ENCODE measurements at regions not wholly inside any gene's neighbourhood (a gene's known extent, or its start where the extent isn't known, plus 50 kb on each side); places are given as distances from the start of the nearest gene placed in this dataset.

DNA sequence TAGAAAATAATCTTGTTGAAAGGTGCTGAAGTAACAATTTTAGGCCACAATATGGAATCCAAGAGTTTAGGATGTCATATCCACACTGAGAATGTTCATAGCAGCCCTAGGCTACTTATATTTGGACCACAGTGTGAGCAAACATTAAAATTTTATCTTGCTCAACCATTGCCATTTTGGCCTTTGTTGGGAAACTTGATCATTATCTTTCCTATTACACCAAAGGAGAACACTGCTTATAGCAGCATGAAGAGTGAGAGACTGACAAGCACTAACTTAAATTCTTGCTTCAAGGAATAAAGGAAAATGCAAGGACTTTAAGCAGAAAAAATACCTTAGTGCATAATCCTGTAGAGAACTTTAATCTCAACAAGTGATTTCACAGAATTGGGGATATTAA is 86.3 kb upstream of the LRRTM4 start:
- DNase-seq (ENCODE audit: low spot score) = no peak

DNA sequence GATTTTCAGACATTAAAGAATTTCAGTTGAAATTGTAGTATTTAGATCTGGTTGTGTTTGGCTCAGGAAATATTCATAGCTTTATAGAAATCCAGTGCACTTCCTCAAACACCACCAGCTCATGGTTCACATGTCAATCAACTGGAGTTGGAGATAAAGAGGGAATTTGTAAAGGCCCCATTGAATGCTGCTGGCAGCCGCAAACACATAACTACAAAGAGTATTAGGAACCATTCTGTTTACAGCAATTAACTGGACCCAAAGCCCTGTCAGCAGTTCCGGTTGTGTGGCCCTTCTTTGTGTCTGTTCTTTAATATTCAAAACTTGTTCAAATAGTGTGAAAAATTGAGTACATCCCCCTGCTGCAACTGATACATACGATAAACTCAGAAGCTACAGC is 107.4 kb upstream of the LRRTM4 start:
- no peak for TF ChIP-seq CTCF (IDR thresholded peaks at IDR 0.05)
- H3K4me3 ChIP-seq = no peak overlapping the region
- DNase-seq (ENCODE audit: low spot score) = no peak
- H3K27ac ChIP-seq = no peak overlapping the region

More for the DNA sequence above, 86.3 kb upstream of the LRRTM4 start:
- Histone ChIP-seq H3K4me3 (no peak overlapping the region), H3K27ac (no peak overlapping the region)
- no peak for TF ChIP-seq CTCF (IDR thresholded peaks at IDR 0.05)

DNA sequence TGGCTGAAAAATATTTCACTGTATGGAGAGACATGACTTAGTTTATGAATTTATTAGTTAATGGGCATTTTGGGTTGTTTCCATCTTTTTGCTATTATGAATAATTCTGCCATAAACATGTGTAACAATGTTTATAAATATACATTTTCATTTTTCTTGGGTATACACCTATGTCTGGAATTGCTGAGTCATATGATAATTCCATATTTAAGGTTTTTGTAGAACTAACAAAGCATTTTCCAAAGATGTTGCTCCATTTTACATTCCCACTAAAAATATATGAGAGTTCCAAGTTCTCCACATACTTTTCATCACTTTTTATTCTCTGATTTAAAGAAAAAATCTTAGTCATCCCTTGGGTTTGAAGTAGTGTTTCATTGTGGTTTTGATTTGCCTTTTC is 108.8 kb upstream of the LRRTM4 start:
- H3K27ac ChIP-seq = no peak overlapping the region
- H3K4me3 ChIP-seq = no peak overlapping the region
- DNase-seq (ENCODE audit: low spot score) = no peak
- TF ChIP-seq CTCF (IDR thresholded peaks at IDR 0.05) = no peak

DNA sequence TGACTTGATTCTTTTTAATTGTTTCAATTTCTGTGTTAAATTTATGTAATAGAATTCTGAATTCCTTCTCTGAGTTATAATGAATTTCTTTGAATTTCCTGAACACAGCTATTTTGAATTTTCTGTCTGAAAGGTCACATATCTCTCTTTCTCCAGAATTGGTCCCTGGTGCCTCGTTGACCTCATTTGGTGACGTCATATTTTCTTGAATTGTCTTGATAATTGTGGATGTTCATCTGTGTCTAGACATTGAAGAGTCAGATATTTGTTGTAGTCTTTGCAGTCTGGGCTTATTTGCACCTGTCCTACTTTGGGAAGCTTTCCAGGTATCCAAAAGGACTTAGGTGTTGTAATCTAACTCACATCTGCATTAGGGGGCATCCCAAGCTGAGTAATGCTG is 111.4 kb upstream of the LRRTM4 start:
- H3K4me3 ChIP-seq = no peak overlapping the region
- no peak overlapping the region for H3K27ac ChIP-seq
- no peak for DNase-seq (ENCODE audit: low spot score)
- TF ChIP-seq CTCF (IDR thresholded peaks at IDR 0.05) = no peak

GRCh38 chr2:77640924-77641323 is 118.7 kb upstream of the LRRTM4 start:
- DNase-seq (ENCODE audit: low spot score) = no peak
- H3K27ac ChIP-seq = no peak overlapping the region
- TF ChIP-seq CTCF (IDR thresholded peaks at IDR 0.05) = no peak
- H3K4me3 ChIP-seq = no peak overlapping the region

GRCh38 chr2:77642339-77642738 is 120.2 kb upstream of the LRRTM4 start:
- no peak overlapping the region for H3K4me3 ChIP-seq
- no peak for TF ChIP-seq CTCF (IDR thresholded peaks at IDR 0.05)
- H3K27ac ChIP-seq = no peak overlapping the region
- DNase-seq (ENCODE audit: low spot score) = no peak

- Histone ChIP-seq H3K4me3 (no peak overlapping the region), H3K27ac (no peak overlapping the region)
- no peak for DNase-seq (ENCODE audit: low spot score)
- TF ChIP-seq CTCF (IDR thresholded peaks at IDR 0.05) = no peak
These were observed 127.7 kb upstream of the LRRTM4 start for GRCh38 chr2:77649856-77650255.

All from coronary artery (tissue), 2 donors.